H1 (cell line): ENCODE measurements at regions not wholly inside any gene's neighbourhood (a gene's known extent, or its start where the extent isn't known, plus 50 kb on each side); places are given as distances from the start of the nearest gene placed in this dataset.

Experiments
- CTCF ChIA-PET: fragments of 300-600 bp; sonication (Branson Sonifier 250); formaldehyde crosslinking; loops from one replicate; lab custom pipeline; 2021; ENCODE audit not compliant: partially characterized antibody; lab: Charles Lee
- POLR2A ChIA-PET: fragments of 300-600 bp; sonication (Branson Sonifier 250); formaldehyde crosslinking; loops from one replicate; lab custom pipeline; 2021; ENCODE audit warnings: inconsistent platforms; ENCODE audit not compliant: partially characterized antibody; lab: Charles Lee
- DNase-seq, 2 experiments: peaks; one replicate each; pipeline versions ENCODE4 v3.0.0 to v3.0.0-alpha.2; 2010 to 2022; ENCODE audit warnings: low spot score in 2 of 2, low read depth in 1 of 2, mixed read lengths in 1 of 2
- FAIRE-seq: peaks from 2 replicates; lab custom pipeline; 2011; peaks lifted over from hg19 to GRCh38; lab: Jason Lieb, UNC
- H2AFZ ChIP-seq: 2 replicates; pipeline ENCODE4 v1.8.1; 2012; ENCODE audit warnings: low read length, inconsistent platforms
- H2AK5ac ChIP-seq: 2 replicates; pipeline ENCODE4 v1.6.1; 2013; ENCODE audit warnings: low read depth, low read length
- H2BK120ac ChIP-seq: replicated peaks from 2 replicates; pipeline ENCODE3; 2013; ENCODE audit warnings: low read depth, low read length, inconsistent platforms
- H2BK12ac ChIP-seq: 2 replicates; pipeline ENCODE4 v1.6.1; 2013; ENCODE audit warnings: low read depth, low read length
- H2BK15ac ChIP-seq: 2 replicates; pipeline ENCODE4 v1.6.1; 2013; ENCODE audit warnings: low read length
- H2BK20ac ChIP-seq: 2 replicates; pipeline ENCODE4 v1.6.1; 2013; ENCODE audit warnings: low read length
- H2BK5ac ChIP-seq: 2 replicates; pipeline ENCODE4 v1.6.1; 2013; ENCODE audit warnings: low read depth, low read length
- H3K14ac ChIP-seq: 2 replicates; pipeline ENCODE4 v1.6.1; 2013; ENCODE audit warnings: inconsistent platforms; ENCODE audit not compliant: insufficient read length
- H3K18ac ChIP-seq: 2 replicates; pipeline ENCODE4 v1.6.1; 2013; ENCODE audit warnings: low read length; ENCODE audit errors: extremely low read depth
- H3K23ac ChIP-seq: 2 replicates; pipeline ENCODE4 v1.6.1; 2013; ENCODE audit warnings: inconsistent platforms; ENCODE audit not compliant: insufficient read length
- H3K23me2 ChIP-seq: 2 replicates; pipeline ENCODE4 v1.6.1; 2013; ENCODE audit warnings: low read depth, low read length
- H3K27ac ChIP-seq: 2 replicates; pipeline ENCODE4 v1.6.1; 2011; ENCODE audit warnings: low read depth, low read length, inconsistent platforms
- H3K27me3 ChIP-seq, 4 experiments: replicated peaks in 1 of 4; 1 replicate in 1 of 4; 2 replicates in 3 of 4; pipeline versions ENCODE4 v1.6.1 to v1.8.1; 2011 to 2013; ENCODE audit warnings: low read length in 3 of 4, mild to moderate bottlenecking in 3 of 4, inconsistent platforms in 2 of 4, mixed read lengths in 2 of 4, moderate library complexity in 1 of 4; ENCODE audit not compliant: control insufficient read depth in 3 of 4, insufficient read depth in 3 of 4; ENCODE audit errors: extremely low read depth in 1 of 4
- H3K36me3 ChIP-seq, 4 experiments: 2 replicates each; pipeline versions ENCODE4 v1.6.1 to v1.8.1; 2011 to 2013; ENCODE audit warnings: mild to moderate bottlenecking in 4 of 4, low read length in 3 of 4, moderate library complexity in 2 of 4, control low read depth in 1 of 4, inconsistent platforms in 1 of 4; ENCODE audit not compliant: insufficient read depth in 4 of 4, control insufficient read depth in 2 of 4
- H3K4ac ChIP-seq: replicated peaks from 2 replicates; pipeline ENCODE3; 2013; ENCODE audit warnings: low read length, low read depth, mixed read lengths, inconsistent platforms; ENCODE audit not compliant: insufficient read length
- H3K4me1 ChIP-seq, 4 experiments: replicated peaks in 1 of 4; 1 replicate in 1 of 4; 2 replicates in 3 of 4; pipeline versions ENCODE4 v1.6.1 to v1.8.1; 2011 to 2013; ENCODE audit warnings: low read length in 3 of 4, inconsistent platforms in 2 of 4, mixed read lengths in 1 of 4; ENCODE audit not compliant: insufficient read depth in 4 of 4, control insufficient read depth in 3 of 4
- H3K4me2 ChIP-seq, 2 experiments: 2 replicates each; pipeline versions ENCODE4 v1.6.1 to v1.8.1; 2011 to 2013; ENCODE audit warnings: low read depth in 2 of 2, low read length in 2 of 2, control low read depth in 1 of 2, inconsistent platforms in 1 of 2, mild to moderate bottlenecking in 1 of 2; ENCODE audit not compliant: insufficient read depth in 1 of 2
- H3K4me3 ChIP-seq, 4 experiments: fragments of 200-600, 300-600 bp in 1 of 4; sonication (generic), shearing (Covaris generic), sonication (Bioruptor Twin) in 1 of 4; 2 replicates each; pipeline versions ENCODE4 v1.5.1 to v1.8.1; 2011 to 2016; ENCODE audit warnings: low read length in 4 of 4, low read depth in 3 of 4, control low read depth in 2 of 4, inconsistent platforms in 2 of 4, mild to moderate bottlenecking in 2 of 4, mixed read lengths in 1 of 4, moderate library complexity in 1 of 4; ENCODE audit not compliant: insufficient read depth in 2 of 4; ENCODE audit errors: extremely low read depth in 1 of 4
- H3K56ac ChIP-seq: replicated peaks from 2 replicates; pipeline ENCODE3; 2013; ENCODE audit warnings: low read depth, mild to moderate bottlenecking, mixed read lengths, low read length, inconsistent platforms; ENCODE audit not compliant: insufficient read length
- H3K79me1 ChIP-seq: 2 replicates; pipeline ENCODE4 v1.6.1; 2013; ENCODE audit warnings: low read depth, low read length, control low read depth
- H3K79me2 ChIP-seq, 2 experiments: 2 replicates each; pipeline versions ENCODE4 v1.6.1 to v1.8.1; 2012 to 2013; ENCODE audit warnings: low read length in 2 of 2, mild to moderate bottlenecking in 2 of 2, inconsistent platforms in 1 of 2; ENCODE audit not compliant: insufficient read depth in 2 of 2, control insufficient read depth in 1 of 2
- H3K9ac ChIP-seq, 4 experiments: replicated peaks in 1 of 4; 1 replicate in 1 of 4; 2 replicates in 3 of 4; pipeline versions ENCODE4 v1.6.1 to v1.8.1; 2011 to 2013; ENCODE audit warnings: low read depth in 3 of 4, low read length in 3 of 4, control low read depth in 2 of 4, mild to moderate bottlenecking in 2 of 4, moderate library complexity in 2 of 4, inconsistent platforms in 1 of 4; ENCODE audit errors: extremely low read depth in 1 of 4
- H3K9me3 ChIP-seq, 2 experiments: 2 replicates each; pipeline versions ENCODE4 v1.6.1 to v1.8.1; 2012 to 2013; ENCODE audit warnings: mild to moderate bottlenecking in 2 of 2, moderate library complexity in 2 of 2, control low read depth in 1 of 2, inconsistent platforms in 1 of 2, low read depth in 1 of 2, low read length in 1 of 2, mixed read lengths in 1 of 2; ENCODE audit not compliant: insufficient read depth in 2 of 2
- H4K20me1 ChIP-seq, 2 experiments: replicated peaks in 1 of 2; 2 replicates each; pipeline versions ENCODE3 to v1.8.1; 2011 to 2013; ENCODE audit warnings: inconsistent platforms in 2 of 2, low read length in 2 of 2, mild to moderate bottlenecking in 1 of 2; ENCODE audit not compliant: insufficient read depth in 2 of 2, control insufficient read depth in 1 of 2
- H4K5ac ChIP-seq: 2 replicates; pipeline ENCODE4 v1.6.1; 2013; ENCODE audit warnings: low read length, low read depth, mixed read lengths, inconsistent platforms; ENCODE audit not compliant: insufficient read length
- H4K8ac ChIP-seq: 2 replicates; pipeline ENCODE4 v1.8.0; 2013; ENCODE audit warnings: mild to moderate bottlenecking, moderate library complexity, low read length, inconsistent platforms; ENCODE audit not compliant: insufficient read depth; ENCODE audit errors: extremely low read depth
- H4K91ac ChIP-seq: replicated peaks from 2 replicates; pipeline ENCODE3; 2013; ENCODE audit warnings: low read length, mixed read lengths, inconsistent platforms; ENCODE audit not compliant: insufficient read length
- ATF3 ChIP-seq: IDR thresholded peaks from 2 replicates; pipeline ENCODE4 v1.6.1; 2011; ENCODE audit warnings: low read depth, mild to moderate bottlenecking, low read length; ENCODE audit not compliant: insufficient read depth
- BACH1 ChIP-seq: IDR thresholded peaks from 2 replicates; pipeline ENCODE4 v1.6.1; 2012; ENCODE audit warnings: low read length, improper control_type of control experiment
- BRCA1 ChIP-seq: IDR thresholded peaks from 2 replicates; pipeline ENCODE4 v1.6.1; 2012; ENCODE audit warnings: low read depth, low read length, improper control_type of control experiment
- CREB1 ChIP-seq: IDR thresholded peaks from 2 replicates; pipeline ENCODE4 v1.6.1; 2012; ENCODE audit warnings: inconsistent platforms
- E2F6 ChIP-seq: IDR thresholded peaks from 2 replicates; pipeline ENCODE4 v1.6.1; 2012; ENCODE audit warnings: inconsistent platforms
- EZH2 ChIP-seq: fragments of 200-600 bp; sonication (generic); IDR thresholded peaks from 2 replicates; pipeline ENCODE4 v1.7.1; 2012; ENCODE audit warnings: low read depth, mild to moderate bottlenecking, moderate library complexity, low read length, inconsistent platforms; ENCODE audit not compliant: severe bottlenecking
- GABPA ChIP-seq: IDR thresholded peaks from 2 replicates; pipeline ENCODE4 v1.6.1; 2011; ENCODE audit warnings: mild to moderate bottlenecking, low read length, moderate library complexity, borderline replicate concordance; ENCODE audit not compliant: insufficient read depth
- HDAC2 ChIP-seq, 2 experiments: fragments of 300-600 bp in 1 of 2; sonication (generic) in 1 of 2; IDR thresholded peaks; 2 replicates each; pipeline ENCODE4 v1.6.1; 2011 to 2012; ENCODE audit warnings: low read depth in 2 of 2, low read length in 2 of 2, mild to moderate bottlenecking in 2 of 2, moderate library complexity in 2 of 2, borderline replicate concordance in 1 of 2, inconsistent platforms in 1 of 2
- KDM5A ChIP-seq: fragments of 200-600 bp; IDR thresholded peaks from 2 replicates; pipeline ENCODE4 v1.7.1; 2012; ENCODE audit warnings: mild to moderate bottlenecking, low read length, inconsistent platforms, mixed read lengths
- SP1 ChIP-seq: IDR thresholded peaks from 2 replicates; pipeline ENCODE4 v1.6.1; 2011; ENCODE audit warnings: low read depth, low read length
- SRF ChIP-seq: IDR thresholded peaks from 2 replicates; pipeline ENCODE4 v1.6.1; 2011; ENCODE audit warnings: mild to moderate bottlenecking, low read depth, low read length, moderate library complexity
- USF2 ChIP-seq: IDR thresholded peaks from 2 replicates; pipeline ENCODE4 v1.6.1; 2011; ENCODE audit warnings: low read length, improper control_type of control experiment
- ZNF274 ChIP-seq: IDR thresholded peaks from 2 replicates; pipeline ENCODE4 v1.7.0; 2012; ENCODE audit warnings: low read length, borderline replicate concordance; ENCODE audit errors: extremely low read depth
- WGBS, 2 experiments: shearing (Covaris generic) in 1 of 2; methylation state at CpG; one replicate each; pipeline versions ENCODE4 v1.1.6 to v1.1.7; 2013 to 2015; ENCODE audit warnings: low lambda C conversion rate in 2 of 2, mixed read lengths in 2 of 2, inconsistent platforms in 1 of 2, low coverage in 1 of 2, missing lambda C conversion rate in 1 of 2; ENCODE audit not compliant: insufficient replicate concordance in 2 of 2, insufficient coverage in 1 of 2, insufficient read length in 1 of 2; ENCODE audit errors: extremely low coverage in 1 of 2, missing lambda C conversion rate in 1 of 2; 5-methylcytosine and 5-hydroxymethylcytosine counted together

- Histone ChIP-seq H3K36me3 (no peaks in the 10 kb centered on the region), H3K27me3 (no peaks in the 10 kb centered on the region), H3K23ac (no peak overlapping the region), H3K79me2 (no peaks in the 10 kb centered on the region), H3K4me3 (no peak overlapping the region), H3K79me1 (no peaks in the 10 kb centered on the region), H3K9ac (no peak overlapping the region), H2BK120ac (no peak overlapping the region), H3K23me2 (no peaks in the 10 kb centered on the region), H2BK20ac (no peak overlapping the region), H3K4me2 (no peak overlapping the region), H2BK12ac (no peak overlapping the region), H4K91ac (no peak overlapping the region), H4K8ac (no peak overlapping the region), H3K56ac (no peak overlapping the region), H3K18ac (no peak overlapping the region), H3K14ac (no peak overlapping the region), H2BK5ac (no peak overlapping the region), H2AFZ (no peak overlapping the region), H3K4ac (no peak overlapping the region), H3K4me1 (no peaks in the 10 kb centered on the region), H4K5ac (no peak overlapping the region), H4K20me1 (no peaks in the 10 kb centered on the region), H2AK5ac (no peak overlapping the region), H3K27ac (no peak overlapping the region), H2BK15ac (no peak overlapping the region), H3K9me3 (no peaks in the 10 kb centered on the region)
- ChIA-PET CTCF (no interaction called here), POLR2A (no interaction called here)
- DNase-seq (no peak), FAIRE-seq (no peak)
- WGBS, 2 experiments: 90% methylated on average over 2 of the region's 2 CpGs; no CpG with 5 or more reads in 1 of the 2 experiments
- TF ChIP-seq BACH1: no peak
- TF ChIP-seq CREB1: no peak
- TF ChIP-seq ATF3: no peak
- TF ChIP-seq SRF: no peak
- TF ChIP-seq KDM5A: no peak
- TF ChIP-seq SP1: no peak
- TF ChIP-seq HDAC2 (IDR thresholded peaks at IDR 0.05; ENCODE audit: borderline replicate concordance in 1 of 2, low read depth in 2 of 2, low read length in 2 of 2): no peak
- no peak for TF ChIP-seq EZH2
- TF ChIP-seq E2F6: no peak
- TF ChIP-seq BRCA1: no peak
- TF ChIP-seq GABPA: no peak
- TF ChIP-seq ZNF274: no peak
- TF ChIP-seq USF2: no peak
Observed at GRCh38 chr2:40584432-40584831, 132.5 kb upstream of the SLC8A1 start.
